Smooth muscle cell (in vitro differentiated cells): ENCODE measurements at regions not wholly inside any gene's neighbourhood (a gene's known extent, or its start where the extent isn't known, plus 50 kb on each side); places are given as distances from the start of the nearest gene placed in this dataset.
"Not testable (repeated sequence)": the region's sequence is repeated elsewhere in the genome, so short reads cannot be mapped to it uniquely, and the experiment has no call there.

Source experiments
- DNase-seq: peaks from one replicate; lab custom pipeline; 2025; ENCODE audit not compliant: unreplicated experiment; lab: John Stamatoyannopoulos, UW
- H2AFZ ChIP-seq: fragments of 200-600 bp; sonication (generic); 2 replicates; pipeline ENCODE4 v1.6.0; 2016; ENCODE audit warnings: antibody characterized with exemption, low read depth, mild to moderate bottlenecking
- H3F3A ChIP-seq: fragments of 200-600 bp; sonication (generic); 2 replicates; pipeline ENCODE4 v1.6.0; 2017; ENCODE audit warnings: antibody characterized with exemption, low read depth
- H3K27ac ChIP-seq: fragments of 200-600 bp; sonication (generic); 2 replicates; pipeline ENCODE4 v1.5.1; 2016; ENCODE audit warnings: low read depth, mild to moderate bottlenecking
- H3K27me3 ChIP-seq: fragments of 200-600 bp; sonication (generic); 2 replicates; pipeline ENCODE4 v1.6.1; 2016; ENCODE audit warnings: low read depth, mild to moderate bottlenecking
- H3K36me3 ChIP-seq: fragments of 200-600 bp; sonication (generic); 2 replicates; pipeline ENCODE4 v1.5.1; 2016; ENCODE audit warnings: low read depth
- H3K4me1 ChIP-seq: fragments of 200-600 bp; sonication (generic); 2 replicates; pipeline ENCODE4 v1.5.1; 2016; ENCODE audit warnings: low read depth
- H3K4me2 ChIP-seq: fragments of 200-600 bp; sonication (generic); 2 replicates; pipeline ENCODE4 v1.6.0; 2016; ENCODE audit warnings: mild to moderate bottlenecking
- H3K4me3 ChIP-seq: fragments of 200-600 bp; sonication (generic); 2 replicates; pipeline ENCODE4 v1.5.1; 2016; ENCODE audit warnings: mild to moderate bottlenecking
- H3K79me2 ChIP-seq: fragments of 200-600 bp; sonication (generic); 2 replicates; pipeline ENCODE4 v1.6.0; 2016; ENCODE audit warnings: low read depth, mild to moderate bottlenecking
- H3K9ac ChIP-seq: fragments of 200-600 bp; sonication (generic); 2 replicates; pipeline ENCODE4 v1.6.0; 2016; ENCODE audit warnings: low read depth
- H3K9me3 ChIP-seq: fragments of 200-600 bp; sonication (generic); replicated peaks from 2 replicates; pipeline ENCODE4 v1.5.1; 2016; ENCODE audit warnings: low read depth
- H4K20me1 ChIP-seq: fragments of 200-600 bp; sonication (generic); 2 replicates; pipeline ENCODE4 v1.6.0; 2016; ENCODE audit warnings: low read depth
- CTCF ChIP-seq: fragments of 200-600 bp; sonication (generic); IDR thresholded peaks from 2 replicates; pipeline ENCODE4 v1.5.1; 2017; ENCODE audit warnings: borderline replicate concordance, mild to moderate bottlenecking, antibody characterized with exemption; ENCODE audit not compliant: insufficient read depth, poor library complexity, severe bottlenecking
- WGBS: methylation state at CpG from one replicate; pipeline ENCODE4 v1.1.7; 2016; ENCODE audit warnings: low lambda C conversion rate; 5-methylcytosine and 5-hydroxymethylcytosine counted together

DNA sequence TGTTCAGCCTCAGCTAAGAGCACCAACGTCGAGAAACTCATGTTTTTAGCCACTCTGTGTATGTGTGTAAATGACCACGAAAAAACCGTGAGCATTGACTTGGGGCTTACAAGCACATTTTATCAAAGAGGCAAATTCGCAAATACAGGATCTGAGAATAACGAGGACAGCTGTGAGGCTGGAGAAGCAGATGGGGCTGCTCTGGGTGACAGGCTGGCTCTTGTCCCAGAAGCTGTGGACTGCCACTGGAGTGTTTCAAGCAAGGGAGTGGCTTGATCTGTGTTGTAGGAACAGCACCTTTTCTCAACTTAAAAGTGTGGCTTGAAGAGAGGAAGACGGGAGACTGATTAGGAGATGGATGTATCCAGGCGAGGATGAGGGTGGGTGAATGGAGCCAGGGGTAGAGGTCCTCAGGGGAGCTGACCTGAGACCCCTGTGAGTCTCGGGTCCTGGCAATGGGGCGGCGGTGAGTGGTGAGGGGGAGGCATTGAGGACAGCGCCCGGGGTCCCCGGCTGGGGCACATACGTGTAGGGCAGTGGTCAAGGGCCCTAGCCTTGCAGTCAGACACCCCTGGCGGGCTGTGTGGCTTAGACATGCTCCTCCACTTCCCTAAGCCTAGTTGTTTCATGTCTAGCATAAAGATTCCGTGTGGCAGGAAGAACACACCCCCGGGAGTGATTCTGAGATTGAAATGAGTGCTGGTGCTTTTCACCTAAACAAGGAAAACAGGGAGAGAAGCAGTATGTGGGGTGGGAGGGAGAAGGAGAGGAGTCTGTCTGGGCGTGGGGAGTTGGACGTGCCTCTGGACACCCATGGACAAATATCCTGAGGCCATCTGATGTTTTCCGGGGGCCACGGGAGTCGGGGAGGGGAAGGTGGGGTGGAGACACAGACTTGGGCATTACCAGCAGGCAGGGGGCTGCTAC lies 76.3 kb downstream of the FAM50B start:
- not testable (repeated sequence) for H3K27me3 ChIP-seq, H2AFZ ChIP-seq, DNase-seq, H3K4me3 ChIP-seq, H3K27ac ChIP-seq, H3K4me2 ChIP-seq, H3F3A ChIP-seq, H3K9ac ChIP-seq, H4K20me1 ChIP-seq, H3K4me1 ChIP-seq, H3K9me3 ChIP-seq, H3K36me3 ChIP-seq, H3K79me2 ChIP-seq
- WGBS = 76% methylated on average over 23 of the region's 23 CpGs

DNA sequence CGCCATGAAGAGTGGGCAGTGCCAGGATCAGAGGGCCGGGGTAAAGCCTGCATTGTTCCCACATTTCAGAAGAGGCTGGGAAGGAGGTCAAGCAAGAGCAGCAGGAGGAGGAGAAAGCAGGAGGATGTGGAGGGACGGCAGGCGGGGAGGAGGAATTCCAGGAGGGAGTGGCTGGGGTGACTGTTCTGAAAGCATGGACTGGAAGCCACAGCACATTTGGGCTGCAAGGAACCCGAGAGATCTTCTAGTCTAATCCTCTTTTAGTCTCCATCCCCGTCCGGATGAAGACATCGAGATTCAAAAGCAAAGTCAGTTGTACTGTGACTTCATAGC lies 76.9 kb downstream of the FAM50B start:
- Histone ChIP-seq H3K9me3 (no peaks in the 10 kb centered on the region), H3K4me2 (no peak overlapping the region), H2AFZ (no peak overlapping the region)

GRCh38 chr6:3928111-3928510 lies 78.9 kb downstream of the FAM50B start:
- no peak overlapping the region for H3K4me3 ChIP-seq
- H3F3A ChIP-seq = no peaks in the 10 kb centered on the region
- H3K79me2 ChIP-seq = no peaks in the 10 kb centered on the region
- 93% methylated on average over 5 of the region's 5 CpGs for WGBS
- no peaks in the 10 kb centered on the region for H4K20me1 ChIP-seq
- H2AFZ ChIP-seq = no peak overlapping the region
- no peaks in the 10 kb centered on the region for H3K27me3 ChIP-seq
- no peak overlapping the region for H3K4me2 ChIP-seq
- H3K27ac ChIP-seq = no peak overlapping the region
- DNase-seq = no peak
- H3K4me1 ChIP-seq = no peaks in the 10 kb centered on the region
- H3K36me3 ChIP-seq = no peaks in the 10 kb centered on the region
- no peaks in the 10 kb centered on the region for H3K9me3 ChIP-seq
- TF ChIP-seq CTCF = no peak
- no peak overlapping the region for H3K9ac ChIP-seq

More for the DNA sequence above, 76.9 kb downstream of the FAM50B start:
- H3K79me2 ChIP-seq = no peaks in the 10 kb centered on the region
- DNase-seq = no peak
- 72% methylated on average over 8 of the region's 8 CpGs for WGBS
- no peak overlapping the region for H3K27ac ChIP-seq
- no peaks in the 10 kb centered on the region for H3F3A ChIP-seq
- no peaks in the 10 kb centered on the region for H3K4me1 ChIP-seq
- no peak overlapping the region for H3K4me3 ChIP-seq
- H3K27me3 ChIP-seq = no peaks in the 10 kb centered on the region
- no peak for TF ChIP-seq CTCF
- no peaks in the 10 kb centered on the region for H4K20me1 ChIP-seq
- no peak overlapping the region for H3K9ac ChIP-seq
- no peaks in the 10 kb centered on the region for H3K36me3 ChIP-seq

DNA sequence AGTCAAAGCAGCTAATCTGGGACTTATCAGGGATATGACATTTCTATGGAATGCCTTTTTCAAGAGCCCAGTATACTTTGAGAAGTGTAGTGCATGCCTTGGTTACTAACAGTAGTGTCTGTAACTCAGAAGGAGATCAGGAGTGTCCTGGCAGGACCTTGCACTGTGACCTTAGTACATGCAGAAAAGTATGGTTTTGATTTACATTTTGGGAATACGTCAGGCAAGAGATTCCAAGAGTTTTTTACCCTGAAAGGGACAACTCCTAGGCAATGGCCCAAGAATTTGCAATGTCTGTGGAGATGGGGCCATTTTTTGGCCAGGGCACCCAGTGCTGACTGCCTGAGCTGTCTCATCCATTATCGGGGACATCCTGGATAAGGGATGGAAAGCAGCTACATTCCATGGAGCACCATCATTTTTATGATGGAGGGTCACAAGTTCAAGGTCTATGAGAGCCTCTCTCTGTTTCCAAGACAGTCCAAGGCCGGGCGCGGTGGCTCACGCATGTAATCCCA lies 80.2 kb downstream of the FAM50B start:
- no peak for DNase-seq
- Histone ChIP-seq H3F3A (no peaks in the 10 kb centered on the region), H3K9me3 (no peaks in the 10 kb centered on the region), H4K20me1 (no peaks in the 10 kb centered on the region), H3K4me1 (no peaks in the 10 kb centered on the region), H3K27me3 (no peaks in the 10 kb centered on the region), H3K27ac (no peak overlapping the region), H3K79me2 (no peaks in the 10 kb centered on the region), H3K4me2 (peak overlapping the region; percentile 24), H3K9ac (no peak overlapping the region), H3K4me3 (no peak overlapping the region), H2AFZ (no peak overlapping the region), H3K36me3 (no peaks in the 10 kb centered on the region)
- no peak for TF ChIP-seq CTCF
- 90% methylated on average over 6 of the region's 6 CpGs for WGBS
